ENCODE measurements at regions not wholly inside any gene's neighbourhood (a gene's known extent, or its start where the extent isn't known, plus 50 kb on each side); places are given as distances from the start of the nearest gene placed in this dataset.

DNA sequence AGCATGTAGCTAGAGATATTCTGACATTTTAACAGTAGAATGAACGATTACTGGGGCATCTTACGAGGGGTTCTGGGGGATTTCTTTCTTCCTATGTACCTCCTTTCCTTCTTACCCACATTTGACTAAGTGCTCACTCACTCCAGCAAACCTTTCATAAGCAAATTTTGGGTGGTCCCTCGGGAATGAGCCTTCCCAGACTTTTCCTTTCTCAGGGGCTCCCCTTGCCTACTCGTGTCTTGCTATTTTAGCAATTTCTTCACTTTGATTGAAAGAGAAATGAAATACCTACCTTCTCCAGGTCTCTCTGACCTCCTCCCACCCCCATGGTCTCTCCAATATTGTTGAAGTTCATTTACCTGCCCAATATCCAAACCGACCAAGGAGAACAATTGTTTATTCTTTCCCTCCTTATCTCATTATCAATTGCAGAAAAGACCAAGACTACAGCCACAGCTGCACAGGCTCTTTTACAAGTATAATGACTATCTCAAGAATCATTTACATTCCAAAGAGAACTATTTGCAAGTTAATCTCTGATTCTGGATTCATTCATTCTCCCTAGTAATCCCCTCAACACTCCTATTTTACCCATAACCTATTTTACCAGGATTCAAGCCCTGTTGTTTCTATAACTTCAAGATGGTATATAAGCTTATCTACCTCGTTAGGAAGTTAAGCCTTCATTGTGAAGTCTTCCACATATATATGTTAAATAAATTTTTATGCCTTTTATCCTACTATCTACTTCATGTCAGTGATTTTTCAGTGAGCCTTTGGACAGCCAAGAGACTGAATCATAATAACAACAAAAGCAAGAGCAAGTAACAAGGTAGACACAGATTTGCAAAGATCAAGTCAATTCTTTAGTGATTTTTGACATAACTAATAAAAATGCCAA lies 480.6 kb downstream of the IPMK start:
- DNase-seq (ENCODE audit: low spot score): no peak

DNA sequence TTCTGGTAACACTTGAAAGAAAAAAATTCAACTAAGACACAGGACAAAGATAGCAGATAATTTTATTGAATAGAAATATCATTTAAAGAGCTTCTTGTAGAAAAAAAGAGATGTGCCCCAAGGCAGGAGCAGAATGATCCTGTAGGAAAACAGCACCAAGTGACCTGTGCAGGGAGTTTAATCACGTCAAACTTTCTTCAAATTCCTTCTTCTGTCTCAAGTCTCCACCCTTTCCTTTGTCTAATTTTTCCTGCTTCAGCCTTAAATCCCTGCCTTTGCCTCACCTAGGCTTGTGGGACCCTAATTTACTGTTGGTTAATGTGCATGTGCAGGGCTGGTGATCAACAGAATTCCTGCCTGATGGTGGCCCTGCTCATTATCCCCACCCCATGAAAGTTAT lies 481.4 kb downstream of the IPMK start:
- no peak for DNase-seq (ENCODE audit: low spot score)

- no peak for DNase-seq (ENCODE audit: low spot score)
These were observed 482.1 kb downstream of the IPMK start for GRCh38 chr10:57785546-57785945.

GRCh38 chr10:57785068-57785467 lies 482.6 kb downstream of the IPMK start:
- DNase-seq (ENCODE audit: low spot score): no peak

DNA sequence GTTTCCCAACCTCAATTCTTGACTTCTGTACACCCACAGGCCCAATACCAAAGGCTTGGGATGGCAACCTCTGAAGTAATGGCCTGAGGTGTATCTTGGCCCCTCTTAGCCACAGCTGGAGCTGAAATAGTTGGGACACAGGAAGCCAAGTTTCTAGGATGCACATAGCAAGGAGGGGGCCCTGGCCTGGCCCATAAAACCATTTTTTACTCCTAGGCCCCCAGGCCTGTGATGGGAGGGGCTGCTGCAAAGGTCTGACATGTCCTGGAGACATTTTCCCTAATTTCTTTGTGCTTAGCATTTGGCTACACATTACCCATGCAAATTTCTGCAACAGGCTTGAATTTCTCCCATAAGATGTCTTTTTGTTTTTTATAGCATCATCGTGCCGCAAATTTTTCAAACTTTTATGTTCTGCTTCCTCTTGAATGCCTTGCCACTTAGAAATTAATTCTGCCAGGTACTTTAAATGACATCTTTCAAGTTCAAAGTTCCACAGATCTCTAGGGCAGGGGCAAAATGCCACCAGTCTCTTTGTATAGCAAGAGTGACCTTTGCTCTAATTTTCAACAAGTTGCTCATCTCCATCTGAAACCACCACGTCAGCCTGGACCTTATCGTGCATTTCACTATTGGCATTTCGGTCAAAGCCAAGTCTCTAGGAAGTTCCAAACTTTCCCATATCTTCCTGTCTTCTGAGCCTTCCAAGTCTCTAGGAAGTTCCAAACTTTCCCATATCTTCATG lies 490.8 kb downstream of the IPMK start:
- DNase-seq (ENCODE audit: low spot score): no peak

DNA sequence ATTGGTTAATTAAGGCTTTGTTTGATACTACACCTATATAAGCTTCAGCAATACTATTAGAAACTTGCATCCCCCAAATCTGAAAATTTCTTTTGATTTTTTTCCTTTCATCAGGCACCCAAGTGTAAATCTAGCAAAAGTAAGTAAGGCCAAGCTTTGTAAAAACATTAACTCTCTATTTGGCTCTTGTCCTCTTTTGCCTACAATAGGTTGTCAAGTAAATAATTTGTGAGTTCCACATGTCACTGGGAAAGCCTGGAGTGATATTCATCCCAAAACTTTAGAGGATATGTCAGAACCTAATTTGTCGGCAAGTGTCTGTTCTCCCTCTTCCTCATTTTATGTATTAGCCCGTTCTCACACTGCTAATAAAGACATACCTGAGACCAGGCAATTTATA lies 492.4 kb downstream of the IPMK start:
- DNase-seq (ENCODE audit: low spot score): no peak

DNA sequence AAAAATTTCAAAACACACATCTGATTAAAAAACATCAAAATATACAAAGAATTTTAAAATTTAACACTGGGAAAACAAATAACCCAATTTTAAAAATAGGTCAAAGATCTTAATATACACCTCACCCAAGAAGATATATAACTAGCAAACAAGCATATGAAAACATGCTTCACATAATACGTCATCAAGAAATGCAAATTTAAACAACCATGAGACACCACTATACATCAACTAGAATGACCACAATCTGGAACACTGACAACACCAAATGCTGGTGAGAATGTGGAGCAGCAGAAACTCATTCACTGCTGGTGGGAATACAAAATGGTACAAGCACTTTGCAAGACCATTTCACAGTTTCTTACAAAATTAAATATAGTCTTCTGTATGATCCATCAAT lies 498.4 kb downstream of the IPMK start:
- DNase-seq (ENCODE audit: low spot score): no peak

GRCh38 chr10:57759777-57760176 lies 507.9 kb downstream of the IPMK start:
- DNase-seq (ENCODE audit: low spot score): no peak

GRCh38 chr10:57754803-57755202 lies 512.9 kb downstream of the IPMK start:
- no peak for DNase-seq (ENCODE audit: low spot score)

DNA sequence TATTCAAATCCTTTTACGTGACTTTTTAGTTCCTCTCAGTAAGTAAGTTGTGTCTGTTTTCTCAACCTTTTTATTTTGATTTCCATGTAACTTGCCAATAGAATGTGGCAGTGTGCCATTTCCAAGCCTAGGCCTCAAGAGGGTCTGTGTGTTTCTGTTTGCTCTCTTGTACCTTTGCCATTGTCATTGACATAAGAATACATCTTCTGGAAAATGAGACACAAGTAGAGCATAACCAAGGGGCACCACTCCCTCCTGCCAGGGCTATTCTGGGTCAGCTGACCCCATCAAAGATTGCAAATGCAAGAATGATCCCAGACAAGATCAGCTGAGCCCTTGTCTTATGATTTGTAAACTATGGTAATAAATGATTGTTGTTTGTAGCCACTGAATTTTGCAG lies 524.0 kb downstream of the IPMK start:
- no peak for DNase-seq (ENCODE audit: low spot score)

DNA sequence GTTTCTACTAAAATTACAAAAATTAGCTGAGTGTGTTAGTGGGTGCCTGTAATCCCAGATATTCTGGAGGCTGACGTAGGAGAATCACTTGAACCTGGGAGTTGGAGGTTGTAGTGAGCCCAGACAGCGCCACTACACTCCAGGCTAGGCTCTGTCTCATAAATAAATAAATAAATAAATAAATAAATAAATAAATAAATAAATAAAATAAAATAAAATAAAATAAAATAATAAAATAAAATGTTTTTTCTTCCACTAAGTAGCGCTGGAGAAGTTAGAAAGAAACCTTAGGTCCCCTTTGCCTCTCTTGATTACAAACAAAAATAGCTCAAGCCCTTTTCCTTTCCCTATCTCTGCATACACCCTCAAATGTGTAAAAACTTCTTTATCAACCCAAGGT lies 525.9 kb downstream of the IPMK start:
- DNase-seq (ENCODE audit: low spot score): no peak

- no peak for DNase-seq (ENCODE audit: low spot score)
These were observed 544.4 kb downstream of the IPMK start for GRCh38 chr10:57723305-57723704.

DNA sequence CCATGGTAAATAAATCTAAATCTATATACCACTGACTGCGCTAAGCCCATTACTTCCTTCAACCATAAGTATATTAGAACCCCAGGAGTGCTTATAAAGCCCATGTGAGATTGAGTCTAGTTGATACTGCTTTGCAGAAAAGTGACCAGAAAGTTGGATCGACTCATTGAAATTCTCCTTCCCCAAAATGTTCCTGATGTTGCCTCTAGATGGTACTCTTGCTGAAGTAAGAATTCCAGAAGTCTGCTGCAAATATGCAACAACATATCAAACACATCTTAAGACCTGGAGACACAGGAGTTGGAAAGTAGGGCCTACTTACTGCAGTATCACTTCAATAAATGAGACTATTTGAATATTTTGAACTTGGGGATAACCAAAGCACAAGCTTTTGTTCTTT lies 550.8 kb downstream of the IPMK start:
- no peak for DNase-seq (ENCODE audit: low spot score)

DNA sequence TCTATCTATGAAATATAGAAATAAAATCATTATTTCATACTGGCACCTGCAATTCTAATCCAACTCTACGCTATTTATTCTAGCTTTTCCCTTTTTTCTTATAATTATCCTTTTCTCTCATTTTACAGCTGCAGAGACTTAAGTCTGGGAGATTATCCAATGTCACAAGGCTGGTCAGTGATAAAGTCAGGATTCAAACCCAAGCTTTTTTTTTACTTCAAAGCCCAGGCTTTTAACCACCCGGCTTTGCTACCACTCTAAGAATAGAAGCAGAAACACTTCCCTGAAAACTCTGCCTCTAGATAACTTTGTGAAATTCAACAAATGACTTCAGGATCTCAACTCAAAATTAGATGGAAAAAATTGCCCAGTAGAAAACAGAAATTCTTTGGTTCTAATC lies 552.5 kb downstream of the IPMK start:
- no peak for DNase-seq (ENCODE audit: low spot score)

DNA sequence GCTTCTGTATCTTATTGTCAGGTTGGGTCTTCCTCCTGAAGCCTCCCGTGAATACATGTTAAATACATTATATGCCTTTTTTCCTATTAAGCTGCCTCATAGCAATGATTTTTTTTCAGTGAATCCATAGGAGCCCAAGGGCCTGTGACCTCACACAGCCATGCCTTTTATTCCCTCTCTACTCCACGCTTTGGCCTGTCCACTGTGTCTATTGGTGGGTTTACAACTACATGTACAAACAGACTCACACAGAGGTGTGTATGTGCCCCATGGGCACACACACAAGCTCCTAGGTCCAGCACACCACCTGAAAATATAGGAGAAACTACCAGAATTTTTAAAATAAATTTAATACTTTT lies 560.4 kb downstream of the IPMK start:
- no peak for DNase-seq (ENCODE audit: low spot score)

DNA sequence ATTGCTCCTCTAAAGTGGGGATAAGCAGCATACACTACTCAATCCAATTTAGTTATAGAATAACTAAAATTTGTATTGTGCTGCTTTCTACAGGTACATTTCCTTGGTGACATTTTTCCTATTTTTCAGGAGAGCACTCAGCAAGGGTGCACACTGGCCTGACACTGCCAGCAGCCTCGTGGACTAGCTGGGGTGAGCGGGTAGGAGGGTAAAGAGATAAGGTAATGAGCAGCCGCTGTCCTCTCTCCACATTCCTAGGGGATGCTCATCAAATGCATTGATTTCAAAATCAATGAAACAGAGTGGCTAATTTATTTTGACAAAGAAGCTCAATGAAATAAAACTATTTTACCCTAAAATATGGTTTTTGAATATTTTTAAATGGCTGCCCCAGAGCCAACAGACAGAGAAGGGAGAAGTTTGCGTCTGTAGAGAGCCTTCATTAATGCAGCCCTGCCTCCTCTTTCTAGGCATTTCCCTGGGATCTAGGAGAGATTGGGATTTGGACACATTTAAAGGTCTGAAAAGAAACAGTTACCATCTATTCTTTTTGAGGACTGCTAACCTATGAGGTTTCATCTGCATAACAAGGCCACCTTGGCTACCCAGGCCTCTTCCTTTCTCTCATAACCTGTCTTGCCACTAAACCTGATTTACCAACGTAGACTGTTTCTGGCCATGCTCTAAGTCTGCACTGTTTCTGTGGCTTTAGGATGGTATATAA lies 561.0 kb downstream of the IPMK start:
- DNase-seq (ENCODE audit: low spot score): no peak

GRCh38 chr10:57706016-57706415 lies 561.7 kb downstream of the IPMK start:
- no peak for DNase-seq (ENCODE audit: low spot score)

DNA sequence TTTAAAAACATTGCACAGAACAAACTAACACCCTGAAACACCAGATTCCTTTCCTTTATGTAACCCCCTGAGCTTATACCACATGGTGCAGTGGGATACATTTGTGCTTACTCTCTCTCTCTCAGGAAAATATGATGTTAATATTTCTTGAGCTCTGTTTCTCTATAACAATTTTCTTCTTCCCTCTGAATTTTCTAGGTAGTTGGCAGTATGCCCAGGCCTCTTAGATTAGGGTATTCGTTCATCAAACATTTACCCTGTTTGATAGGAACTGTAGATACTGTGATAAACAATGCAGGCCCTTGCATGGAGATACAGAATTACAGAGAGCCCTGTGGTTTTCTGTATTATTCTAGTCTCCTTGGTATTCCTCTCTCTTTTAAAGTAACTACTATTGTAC lies 567.8 kb downstream of the IPMK start:
- no peak for DNase-seq (ENCODE audit: low spot score)

GRCh38 chr10:57696641-57697040 lies 571.1 kb downstream of the IPMK start:
- no peak for DNase-seq (ENCODE audit: low spot score)

GRCh38 chr10:57694956-57695608 lies 572.6 kb downstream of the IPMK start:
- no peak for DNase-seq (ENCODE audit: low spot score)

DNA sequence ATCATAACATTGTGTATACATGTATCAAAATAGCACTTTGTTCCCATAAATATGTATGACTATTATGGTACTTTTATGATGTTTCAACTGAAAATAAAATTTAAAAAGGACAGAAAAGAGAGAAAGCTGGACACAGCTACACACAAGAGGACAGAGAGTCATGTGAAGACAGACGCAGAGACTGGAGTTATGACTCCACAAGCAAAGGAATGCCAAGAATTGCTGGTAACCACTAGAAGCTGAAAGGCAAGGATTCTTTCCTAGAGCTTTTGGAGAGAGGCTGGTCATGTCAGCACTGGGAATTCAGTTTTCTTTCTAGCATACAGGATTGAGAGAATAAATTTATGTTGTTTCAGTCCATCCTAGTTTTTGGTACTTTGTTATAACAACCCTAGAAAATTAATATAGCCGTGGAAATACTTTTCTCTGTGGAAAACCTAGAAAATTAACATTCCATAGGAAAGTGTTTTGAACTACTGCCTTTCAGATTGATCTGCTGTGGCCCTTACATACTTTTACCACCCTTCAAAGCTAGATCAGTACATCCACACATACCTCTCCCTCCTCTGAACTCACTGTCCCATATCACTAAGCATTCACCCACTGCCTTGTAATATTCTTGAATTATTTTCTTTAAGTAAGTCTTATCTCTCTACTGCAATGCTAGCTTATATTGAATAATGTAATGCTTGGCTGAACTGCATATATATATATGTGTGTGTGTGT lies 575.3 kb downstream of the IPMK start:
- DNase-seq (ENCODE audit: low spot score): no peak
